ENCODE measurements at regions not wholly inside any gene's neighbourhood (a gene's known extent, or its start where the extent isn't known, plus 50 kb on each side); places are given as distances from the start of the nearest gene placed in this dataset.
A peak's percentile ranks its signal among the peaks of the same experiment; 100 is the strongest.
"Not testable (repeated sequence)": the region's sequence is repeated elsewhere in the genome, so short reads cannot be mapped to it uniquely, and the experiment has no call there.

DNA sequence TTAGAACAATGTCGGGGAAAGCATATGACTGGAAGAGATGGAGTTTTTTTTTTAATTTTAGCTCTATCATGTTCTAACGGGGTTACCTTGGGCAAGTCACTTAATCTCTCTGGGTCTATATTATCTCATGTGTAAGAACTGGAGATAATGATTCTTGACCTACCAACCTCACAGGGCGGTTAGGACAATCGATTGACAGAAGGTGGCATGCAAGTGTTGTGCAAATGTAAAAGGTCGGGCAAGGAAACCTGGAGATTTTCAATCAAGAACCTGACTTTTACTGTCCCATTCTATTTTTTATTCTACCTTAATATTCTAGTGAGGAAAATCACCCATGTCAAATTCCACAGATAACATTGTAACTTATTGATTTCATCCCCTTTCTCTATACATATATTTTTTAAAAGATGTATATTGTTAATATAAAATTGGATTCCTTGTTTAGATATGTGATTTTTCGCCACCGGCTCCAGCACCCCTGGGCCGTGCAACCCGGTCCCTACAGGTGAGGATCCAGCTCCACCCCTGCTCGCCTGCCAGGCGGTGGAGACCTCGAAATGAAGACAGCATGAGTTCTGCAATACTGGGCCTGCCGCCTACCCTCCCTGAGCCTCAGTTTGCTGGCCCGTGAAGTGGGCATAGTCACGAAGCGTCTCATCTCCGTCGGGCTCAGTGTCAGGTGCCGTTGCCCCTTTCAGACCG is 497.6 kb upstream of the PHF14 start:
- TF ChIP-seq POLR2A (IDR thresholded peaks at IDR 0.05; ENCODE audit: extremely low read depth, insufficient read length): no peak
- no peak for TF ChIP-seq MAX (IDR thresholded peaks at IDR 0.05; ENCODE audit: low read depth, low read length)
- TF ChIP-seq MYC (IDR thresholded peaks at IDR 0.05; ENCODE audit: low read depth, low read length): no peak
- TF ChIP-seq, protein P1, sequence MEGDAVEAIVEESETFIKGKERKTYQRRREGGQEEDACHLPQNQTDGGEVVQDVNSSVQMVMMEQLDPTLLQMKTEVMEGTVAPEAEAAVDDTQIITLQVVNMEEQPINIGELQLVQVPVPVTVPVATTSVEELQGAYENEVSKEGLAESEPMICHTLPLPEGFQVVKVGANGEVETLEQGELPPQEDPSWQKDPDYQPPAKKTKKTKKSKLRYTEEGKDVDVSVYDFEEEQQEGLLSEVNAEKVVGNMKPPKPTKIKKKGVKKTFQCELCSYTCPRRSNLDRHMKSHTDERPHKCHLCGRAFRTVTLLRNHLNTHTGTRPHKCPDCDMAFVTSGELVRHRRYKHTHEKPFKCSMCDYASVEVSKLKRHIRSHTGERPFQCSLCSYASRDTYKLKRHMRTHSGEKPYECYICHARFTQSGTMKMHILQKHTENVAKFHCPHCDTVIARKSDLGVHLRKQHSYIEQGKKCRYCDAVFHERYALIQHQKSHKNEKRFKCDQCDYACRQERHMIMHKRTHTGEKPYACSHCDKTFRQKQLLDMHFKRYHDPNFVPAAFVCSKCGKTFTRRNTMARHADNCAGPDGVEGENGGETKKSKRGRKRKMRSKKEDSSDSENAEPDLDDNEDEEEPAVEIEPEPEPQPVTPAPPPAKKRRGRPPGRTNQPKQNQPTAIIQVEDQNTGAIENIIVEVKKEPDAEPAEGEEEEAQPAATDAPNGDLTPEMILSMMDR (IDR thresholded peaks at IDR 0.05; ENCODE audit: low read depth, low read length): no peak
- no peak overlapping the region for H3K4me3 ChIP-seq (ENCODE audit: low read depth, low read length)
- no peak for DNase-seq (ENCODE audit: low read depth)

DNA sequence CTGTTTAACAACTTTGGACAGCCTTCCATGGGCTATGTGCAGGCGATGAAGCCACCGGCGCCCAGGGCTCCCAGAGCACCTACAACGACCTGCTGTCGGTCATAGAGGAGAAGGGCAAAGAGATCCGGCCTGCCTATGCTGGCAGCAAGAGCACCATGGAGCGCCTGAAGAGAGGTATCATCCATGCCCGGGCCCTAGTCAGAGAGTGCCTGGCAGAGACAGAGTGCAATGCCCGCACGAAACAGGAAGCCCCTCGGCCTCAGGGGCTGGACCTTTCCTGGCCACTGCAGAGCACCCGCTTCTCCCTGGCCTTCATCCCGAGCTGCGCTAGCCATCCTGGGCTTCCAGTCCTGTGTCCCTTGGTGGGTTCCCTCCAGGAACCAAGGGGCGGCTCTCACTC is 497.0 kb upstream of the PHF14 start:
- no peak for DNase-seq (ENCODE audit: low read depth)
- no peak for TF ChIP-seq MYC (IDR thresholded peaks at IDR 0.05; ENCODE audit: low read depth, low read length)
- no peak for TF ChIP-seq POLR2A (IDR thresholded peaks at IDR 0.05; ENCODE audit: extremely low read depth, insufficient read length)
- TF ChIP-seq MAX (IDR thresholded peaks at IDR 0.05; ENCODE audit: low read depth, low read length): no peak
- TF ChIP-seq, protein P1 (IDR thresholded peaks at IDR 0.05; ENCODE audit: low read depth, low read length): no peak
- no peak overlapping the region for H3K4me3 ChIP-seq (ENCODE audit: low read depth, low read length)

GRCh38 chr7:10483671-10484070 is 490.0 kb upstream of the PHF14 start:
- peak; percentile 25 for DNase-seq (ENCODE audit: low read depth)
- no peak overlapping the region for H3K4me3 ChIP-seq (ENCODE audit: low read depth, low read length)
- no peak for TF ChIP-seq MYC (IDR thresholded peaks at IDR 0.05; ENCODE audit: low read depth, low read length)
- TF ChIP-seq, protein P1 (IDR thresholded peaks at IDR 0.05; ENCODE audit: low read depth, low read length): no peak
- no peak for TF ChIP-seq POLR2A (IDR thresholded peaks at IDR 0.05; ENCODE audit: extremely low read depth, insufficient read length)
- no peak for TF ChIP-seq MAX (IDR thresholded peaks at IDR 0.05; ENCODE audit: low read depth, low read length)

DNA sequence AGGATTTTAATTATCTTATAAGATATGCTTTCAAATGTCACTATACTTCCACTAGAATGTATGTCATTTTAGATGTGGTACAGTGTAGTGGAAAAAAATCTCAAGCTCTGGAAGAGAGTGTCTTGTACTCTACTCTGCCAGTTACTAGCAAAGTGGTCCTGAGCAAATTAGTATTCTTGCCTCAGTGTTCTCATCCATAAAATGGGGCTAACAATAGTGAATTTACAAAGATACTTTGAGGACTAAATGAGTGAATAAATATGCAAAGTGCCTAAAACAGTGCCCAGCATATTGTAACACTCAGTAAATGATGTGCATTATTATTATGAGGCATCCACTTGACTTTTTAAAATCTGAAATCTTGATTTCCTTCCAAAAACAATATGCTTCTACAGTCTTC is 488.9 kb upstream of the PHF14 start:
- no peak overlapping the region for H3K4me3 ChIP-seq (ENCODE audit: low read depth, low read length)
- TF ChIP-seq POLR2A (IDR thresholded peaks at IDR 0.05; ENCODE audit: extremely low read depth, insufficient read length): no peak
- TF ChIP-seq MYC (IDR thresholded peaks at IDR 0.05; ENCODE audit: low read depth, low read length): no peak
- no peak for TF ChIP-seq MAX (IDR thresholded peaks at IDR 0.05; ENCODE audit: low read depth, low read length)
- TF ChIP-seq, protein P1 (IDR thresholded peaks at IDR 0.05; ENCODE audit: low read depth, low read length): no peak
- DNase-seq (ENCODE audit: low read depth): no peak

DNA sequence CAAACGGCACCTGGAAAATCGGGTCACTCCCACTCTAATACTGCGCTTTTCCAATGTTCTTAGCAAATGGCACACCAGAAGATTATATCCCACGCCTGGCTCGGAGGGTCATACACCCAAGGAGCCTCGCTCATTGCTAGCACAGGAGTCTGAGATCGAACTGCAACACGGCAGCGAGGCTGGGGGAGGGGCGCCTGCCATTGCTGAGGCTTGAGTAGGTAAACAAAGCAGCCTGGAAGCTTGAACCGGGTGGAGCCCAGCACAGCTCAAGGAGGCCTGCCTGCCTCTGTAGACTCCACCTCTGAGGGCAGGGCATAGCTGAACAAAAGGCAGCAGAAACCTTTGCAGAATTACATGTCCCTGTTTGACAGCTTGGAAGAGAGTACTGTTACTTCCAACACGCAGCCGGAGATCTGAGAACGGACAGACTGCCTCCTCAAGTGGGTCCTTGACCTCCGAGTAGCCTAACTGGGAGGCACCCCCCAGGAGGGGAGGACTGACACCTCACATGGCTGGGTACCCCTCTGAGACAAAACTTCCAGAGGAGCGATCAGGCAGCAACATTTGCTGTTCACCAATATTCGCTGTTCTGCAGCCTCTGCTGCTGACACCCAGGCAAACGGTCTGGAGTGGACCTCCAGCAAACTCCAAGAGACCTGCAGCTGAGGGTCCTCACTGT is 472.3 kb upstream of the PHF14 start:
- DNase-seq (ENCODE audit: low read depth); H3K4me3 ChIP-seq (ENCODE audit: low read depth, low read length): not testable (repeated sequence)

GRCh38 chr7:10507032-10507431 is 466.6 kb upstream of the PHF14 start:
- no peak for TF ChIP-seq MAX (IDR thresholded peaks at IDR 0.05; ENCODE audit: low read depth, low read length)
- TF ChIP-seq POLR2A (IDR thresholded peaks at IDR 0.05; ENCODE audit: extremely low read depth, insufficient read length): no peak
- no peak for TF ChIP-seq MYC (IDR thresholded peaks at IDR 0.05; ENCODE audit: low read depth, low read length)
- TF ChIP-seq, protein P1 (IDR thresholded peaks at IDR 0.05; ENCODE audit: low read depth, low read length): no peak
- no peak for DNase-seq (ENCODE audit: low read depth)
- no peak overlapping the region for H3K4me3 ChIP-seq (ENCODE audit: low read depth, low read length)

All from NB4 (cell line).